OCI-LY1 (cell line): ENCODE measurements at regions not wholly inside any gene's neighbourhood (a gene's known extent, or its start where the extent isn't known, plus 50 kb on each side); places are given as distances from the start of the nearest gene placed in this dataset.

Experiments
- CTCF ChIP-seq: fragments of 200-600 bp; sonication (generic), shearing (Covaris generic); IDR thresholded peaks from 2 replicates; pipeline ENCODE4 v1.5.1; 2017; ENCODE audit warnings: mild to moderate bottlenecking, antibody characterized with exemption, low read length, moderate library complexity, mixed read lengths
- EZH2 ChIP-seq: fragments of 200-600 bp; sonication (generic), shearing (Covaris generic); IDR thresholded peaks from 2 replicates; pipeline ENCODE4 v1.8.0; 2017; ENCODE audit warnings: borderline replicate concordance, mixed run types, mild to moderate bottlenecking, antibody characterized with exemption, low read length, moderate library complexity, mixed read lengths

- TF ChIP-seq CTCF (no peak), EZH2 (no peak)
Observed at GRCh38 chr1:168453056-168453455, 90.7 kb downstream of the XCL2 start.
